Caco-2 (cell line): ENCODE measurements at regions not wholly inside any gene's neighbourhood (a gene's known extent, or its start where the extent isn't known, plus 50 kb on each side); places are given as distances from the start of the nearest gene placed in this dataset.

Experiments used
- BruUV-seq: library from RNA; stranded (reverse); fragments of 400-500 nt; replicated peaks from 2 replicates; lab custom pipeline; 2021; lab: Mats Ljungman, UMichigan
- CTCF ChIA-PET: fragments of 300-600 bp; sonication (Branson Sonifier 250); formaldehyde crosslinking; loops from one replicate; lab custom pipeline; 2022; ENCODE audit warnings: antibody characterized with exemption; lab: Charles Lee
- POLR2A ChIA-PET: fragments of 300-600 bp; sonication (Branson Sonifier 250); formaldehyde crosslinking; loops from one replicate; lab custom pipeline; 2022; ENCODE audit warnings: antibody characterized with exemption; lab: Charles Lee
- DNase-seq, 2 experiments: peaks; one replicate each; pipeline versions ENCODE4 v3.0.0 to v3.0.0-alpha.2; 2020 to 2022
- H3K27me3 ChIP-seq: replicated peaks from 2 replicates; pipeline ENCODE4 v1.6.0; 2011; ENCODE audit warnings: low read length; ENCODE audit not compliant: control insufficient read depth, insufficient read depth
- H3K36me3 ChIP-seq: 2 replicates; pipeline ENCODE4 v1.5.1; 2011; ENCODE audit warnings: low read length; ENCODE audit not compliant: control insufficient read depth, insufficient read depth
- H3K4me1 ChIP-seq: fragments of 250-450 bp; sonication (Bioruptor Pico); 2 replicates; pipeline ENCODE4 v1.5.1; 2020; ENCODE audit warnings: mild to moderate bottlenecking
- H3K4me3 ChIP-seq: 2 replicates; pipeline ENCODE4 v1.5.1; 2011; ENCODE audit warnings: low read depth, mild to moderate bottlenecking, control low read depth, low read length
- H3K9me3 ChIP-seq: fragments of 250-450 bp; sonication (Bioruptor Pico); 2 replicates; pipeline ENCODE4 v1.5.1; 2020; ENCODE audit warnings: mild to moderate bottlenecking, moderate library complexity
- H3K27ac Mint-ChIP-seq: one replicate; pipeline ENCODE4 v1.8.0; 2022; ENCODE audit warnings: mixed read lengths; ENCODE audit not compliant: unreplicated experiment
- H3K27me3 Mint-ChIP-seq: one replicate; pipeline ENCODE4 v1.8.0; 2022; ENCODE audit warnings: mixed read lengths; ENCODE audit not compliant: insufficient read depth, unreplicated experiment
- H3K36me3 Mint-ChIP-seq: one replicate; pipeline ENCODE4 v1.8.0; 2022; ENCODE audit warnings: mild to moderate bottlenecking, mixed read lengths; ENCODE audit not compliant: insufficient read depth, unreplicated experiment
- H3K4me1 Mint-ChIP-seq: one replicate; pipeline ENCODE4 v1.8.0; 2022; ENCODE audit warnings: low read depth, mixed read lengths; ENCODE audit not compliant: unreplicated experiment
- H3K4me3 Mint-ChIP-seq: one replicate; pipeline ENCODE4 v1.8.0; 2022; ENCODE audit warnings: mild to moderate bottlenecking, moderate library complexity, mixed read lengths; ENCODE audit not compliant: unreplicated experiment
- H3K9me3 Mint-ChIP-seq: one replicate; pipeline ENCODE4 v1.8.0; 2022; ENCODE audit warnings: mixed read lengths; ENCODE audit not compliant: unreplicated experiment
- intact Hi-C: fragments of 100-400 bp; cut with micrococcal nuclease; formaldehyde crosslinking; loops from one replicate; pipeline ENCODE4 v1.10.0; 2022; ENCODE audit not compliant: unreplicated experiment
- TF ChIP-seq, protein P1 (sequence below), 2 experiments: fragments of 200-600 bp in 1 of 2; IDR thresholded peaks; 1 replicate in 1 of 2; 2 replicates in 1 of 2; pipeline versions ENCODE4 v1.5.1 to v1.8.0; 2011 to 2022; ENCODE audit warnings: antibody characterized with exemption in 1 of 2, control low read depth in 1 of 2, inconsistent platforms in 1 of 2, low read depth in 1 of 2, low read length in 1 of 2, mild to moderate bottlenecking in 1 of 2, moderate library complexity in 1 of 2; ENCODE audit not compliant: insufficient read depth in 1 of 2, severe bottlenecking in 1 of 2, unreplicated experiment in 1 of 2

DNA sequence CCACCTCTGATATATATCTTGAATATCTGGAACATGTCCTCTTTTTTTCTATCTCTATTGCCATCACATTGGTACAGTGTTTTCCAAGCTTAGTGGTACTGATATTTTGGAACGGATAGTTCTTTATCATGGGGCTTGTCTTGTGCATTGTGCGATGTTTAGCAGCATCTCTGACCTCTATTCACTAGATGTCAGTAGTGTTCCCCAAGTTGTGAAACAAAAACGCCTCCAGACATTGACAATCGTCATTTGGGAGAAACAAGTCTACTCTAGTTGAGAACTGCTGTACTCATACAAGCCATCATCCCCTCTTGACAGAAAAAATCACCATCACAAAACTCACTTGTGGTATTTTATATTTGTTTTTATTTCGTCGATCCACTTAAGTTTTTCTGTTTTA is 79.7 kb upstream of the CHODL start:
- Histone ChIP-seq H3K4me1 (no peaks in the 10 kb centered on the region), H3K27me3 (no peaks in the 10 kb centered on the region), H3K9me3 (no peaks in the 10 kb centered on the region), H3K36me3 (no peaks in the 10 kb centered on the region), H3K4me3 (no peak overlapping the region)
- CTCF ChIA-PET: no interaction called here
- Mint-ChIP-seq H3K9me3 (no peaks in the 10 kb centered on the region), H3K27me3 (peaks cover 7% of the 10 kb centered on the region), H3K4me1 (no peaks in the 10 kb centered on the region), H3K4me3 (no peak overlapping the region), H3K36me3 (no peaks in the 10 kb centered on the region), H3K27ac (no peak overlapping the region)
- no TSS peak for BruUV-seq
- TF ChIP-seq, protein P1, sequence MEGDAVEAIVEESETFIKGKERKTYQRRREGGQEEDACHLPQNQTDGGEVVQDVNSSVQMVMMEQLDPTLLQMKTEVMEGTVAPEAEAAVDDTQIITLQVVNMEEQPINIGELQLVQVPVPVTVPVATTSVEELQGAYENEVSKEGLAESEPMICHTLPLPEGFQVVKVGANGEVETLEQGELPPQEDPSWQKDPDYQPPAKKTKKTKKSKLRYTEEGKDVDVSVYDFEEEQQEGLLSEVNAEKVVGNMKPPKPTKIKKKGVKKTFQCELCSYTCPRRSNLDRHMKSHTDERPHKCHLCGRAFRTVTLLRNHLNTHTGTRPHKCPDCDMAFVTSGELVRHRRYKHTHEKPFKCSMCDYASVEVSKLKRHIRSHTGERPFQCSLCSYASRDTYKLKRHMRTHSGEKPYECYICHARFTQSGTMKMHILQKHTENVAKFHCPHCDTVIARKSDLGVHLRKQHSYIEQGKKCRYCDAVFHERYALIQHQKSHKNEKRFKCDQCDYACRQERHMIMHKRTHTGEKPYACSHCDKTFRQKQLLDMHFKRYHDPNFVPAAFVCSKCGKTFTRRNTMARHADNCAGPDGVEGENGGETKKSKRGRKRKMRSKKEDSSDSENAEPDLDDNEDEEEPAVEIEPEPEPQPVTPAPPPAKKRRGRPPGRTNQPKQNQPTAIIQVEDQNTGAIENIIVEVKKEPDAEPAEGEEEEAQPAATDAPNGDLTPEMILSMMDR (IDR thresholded peaks at IDR 0.05; ENCODE audit: insufficient read depth in 1 of 2, low read depth in 1 of 2, low read length in 1 of 2, severe bottlenecking in 1 of 2, unreplicated experiment in 1 of 2): no peak
- DNase-seq: no peak
- intact Hi-C loops: loop anchor here (10.0 kb wide), 1 partner anchor 120 kb away; no protein-coding TSS in a partner anchor
- POLR2A ChIA-PET: no interaction called here

DNA sequence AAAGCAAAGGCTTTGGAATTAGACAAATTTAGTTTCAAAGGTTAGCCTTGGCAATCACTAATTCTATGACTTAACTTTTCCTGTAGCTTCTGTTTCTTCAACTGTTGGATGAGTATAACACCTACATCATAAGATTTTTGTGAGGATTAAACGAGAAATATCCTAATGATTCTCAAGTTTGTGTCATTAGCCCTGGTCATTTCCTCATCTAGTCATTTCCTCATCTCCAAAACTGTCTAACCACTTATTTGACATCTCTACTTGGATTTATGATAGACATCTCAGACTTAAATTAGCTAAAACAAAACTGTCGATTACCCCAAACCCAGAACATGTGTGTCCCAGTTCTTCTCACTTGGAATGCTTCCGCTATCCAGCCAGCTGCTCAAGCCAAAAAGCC is 80.2 kb upstream of the CHODL start:
- TF ChIP-seq, protein P1 (IDR thresholded peaks at IDR 0.05; ENCODE audit: insufficient read depth in 1 of 2, low read depth in 1 of 2, low read length in 1 of 2, severe bottlenecking in 1 of 2, unreplicated experiment in 1 of 2): no peak
- BruUV-seq: no TSS peak
- no peaks in the 10 kb centered on the region for H3K4me1 Mint-ChIP-seq
- H3K4me1 ChIP-seq: no peaks in the 10 kb centered on the region
- intact Hi-C loops: loop anchor here (10.0 kb wide), 1 partner anchor 120 kb away; no protein-coding TSS in a partner anchor
- no peaks in the 10 kb centered on the region for H3K27me3 ChIP-seq
- DNase-seq: no peak
- no peak overlapping the region for H3K4me3 Mint-ChIP-seq
- H3K36me3 Mint-ChIP-seq: no peaks in the 10 kb centered on the region
- H3K27me3 Mint-ChIP-seq: peaks cover 7% of the 10 kb centered on the region
- H3K27ac Mint-ChIP-seq: no peak overlapping the region
- ChIA-PET POLR2A (no interaction called here), CTCF (no interaction called here)
- no peak overlapping the region for H3K4me3 ChIP-seq
- H3K9me3 ChIP-seq: no peaks in the 10 kb centered on the region
- H3K9me3 Mint-ChIP-seq: no peaks in the 10 kb centered on the region
- H3K36me3 ChIP-seq: no peaks in the 10 kb centered on the region

DNA sequence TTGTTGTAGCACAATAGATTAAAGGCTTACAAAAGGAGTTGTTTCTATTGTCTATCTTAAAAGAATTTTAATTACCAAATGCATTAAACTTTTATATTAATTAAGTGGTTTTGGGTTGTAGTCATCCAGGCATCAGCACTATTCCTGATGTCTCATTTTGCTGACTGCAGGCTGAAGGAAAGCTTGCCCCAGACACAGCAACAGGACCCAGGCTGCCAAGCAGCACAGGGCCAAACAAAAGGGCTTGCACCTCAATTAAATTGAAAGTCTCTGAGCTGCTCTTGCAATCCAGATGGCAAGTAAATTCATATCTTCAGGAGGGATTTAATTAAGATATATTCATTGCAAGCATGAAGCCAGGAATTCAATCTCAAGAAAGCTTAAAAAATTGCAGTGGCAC is 80.7 kb upstream of the CHODL start:
- Mint-ChIP-seq H3K27ac (no peak overlapping the region), H3K4me3 (no peak overlapping the region), H3K4me1 (no peaks in the 10 kb centered on the region), H3K9me3 (no peaks in the 10 kb centered on the region), H3K27me3 (peaks cover 7% of the 10 kb centered on the region), H3K36me3 (no peaks in the 10 kb centered on the region)
- ChIA-PET POLR2A (no interaction called here), CTCF (no interaction called here)
- intact Hi-C loops: loop anchor here (10.0 kb wide), 1 partner anchor 119 kb away; no protein-coding TSS in a partner anchor
- H3K4me1 ChIP-seq: no peaks in the 10 kb centered on the region
- BruUV-seq: no TSS peak
- TF ChIP-seq, protein P1 (IDR thresholded peaks at IDR 0.05; ENCODE audit: insufficient read depth in 1 of 2, low read depth in 1 of 2, low read length in 1 of 2, severe bottlenecking in 1 of 2, unreplicated experiment in 1 of 2): no peak
- no peaks in the 10 kb centered on the region for H3K36me3 ChIP-seq
- no peak overlapping the region for H3K4me3 ChIP-seq
- H3K27me3 ChIP-seq: no peaks in the 10 kb centered on the region
- no peaks in the 10 kb centered on the region for H3K9me3 ChIP-seq
- no peak for DNase-seq
